ENCODE measurements at regions not wholly inside any gene's neighbourhood (a gene's known extent, or its start where the extent isn't known, plus 50 kb on each side); places are given as distances from the start of the nearest gene placed in this dataset.

GRCh38 chr4:114085611-114086345, 106.3 kb upstream of the ARSJ start:
- H3K9me3 Mint-ChIP-seq = peaks cover 4% of the 10 kb centered on the region
- H3K27ac Mint-ChIP-seq = no peak overlapping the region
- no peaks in the 10 kb centered on the region for H3K4me1 Mint-ChIP-seq
- H3K36me3 Mint-ChIP-seq (ENCODE audit: low read depth) = no peaks in the 10 kb centered on the region
- TF ChIP-seq CTCF (IDR thresholded peaks at IDR 0.05) = no peak
- no peak overlapping the region for H3K4me3 Mint-ChIP-seq
- DNase-seq (no peak), ATAC-seq (ENCODE audit: low read depth) (no peak)
- intact Hi-C loops (cut with micrococcal nuclease) = no loop called here
- ChIA-PET CTCF (no interaction called here), POLR2A (no interaction called here)
- H3K27me3 Mint-ChIP-seq = peaks cover 18% of the 10 kb centered on the region

GRCh38 chr4:114087596-114088230, 108.3 kb upstream of the ARSJ start:
- Mint-ChIP-seq H3K36me3 (ENCODE audit: low read depth) (no peaks in the 10 kb centered on the region), H3K9me3 (peaks cover 4% of the 10 kb centered on the region), H3K27ac (no peak overlapping the region), H3K27me3 (peaks cover 14% of the 10 kb centered on the region), H3K4me3 (no peak overlapping the region), H3K4me1 (no peaks in the 10 kb centered on the region)
- intact Hi-C loops (cut with micrococcal nuclease) = no loop called here
- POLR2A ChIA-PET = no interaction called here
- DNase-seq = no peak
- no peak for ATAC-seq (ENCODE audit: low read depth)
- CTCF ChIA-PET = no interaction called here
- no peak for TF ChIP-seq CTCF (IDR thresholded peaks at IDR 0.05)

GRCh38 chr4:114088481-114088880, 109.0 kb upstream of the ARSJ start:
- H3K4me1 Mint-ChIP-seq = no peaks in the 10 kb centered on the region
- no peak for TF ChIP-seq CTCF (IDR thresholded peaks at IDR 0.05)
- peaks cover 14% of the 10 kb centered on the region for H3K27me3 Mint-ChIP-seq
- no peak overlapping the region for H3K27ac Mint-ChIP-seq
- H3K36me3 Mint-ChIP-seq (ENCODE audit: low read depth) = no peaks in the 10 kb centered on the region
- DNase-seq (no peak), ATAC-seq (ENCODE audit: low read depth) (no peak)
- POLR2A ChIA-PET = no interaction called here
- intact Hi-C loops (cut with micrococcal nuclease) = no loop called here
- H3K9me3 Mint-ChIP-seq = peaks cover 4% of the 10 kb centered on the region
- CTCF ChIA-PET = no interaction called here
- H3K4me3 Mint-ChIP-seq = no peak overlapping the region

- Mint-ChIP-seq H3K27ac (no peak overlapping the region), H3K36me3 (ENCODE audit: low read depth) (no peaks in the 10 kb centered on the region), H3K9me3 (peaks cover 4% of the 10 kb centered on the region), H3K27me3 (peaks cover 9% of the 10 kb centered on the region), H3K4me3 (no peak overlapping the region), H3K4me1 (no peaks in the 10 kb centered on the region)
- ATAC-seq (ENCODE audit: low read depth) = no peak
- TF ChIP-seq CTCF (IDR thresholded peaks at IDR 0.05) = no peak
- intact Hi-C loops (cut with micrococcal nuclease) = no loop called here
- ChIA-PET CTCF (no interaction called here), POLR2A (no interaction called here)
- DNase-seq = no peak
Observed at GRCh38 chr4:114091546-114091945, 112.1 kb upstream of the ARSJ start.

GRCh38 chr4:114093221-114093715, 113.8 kb upstream of the ARSJ start:
- intact Hi-C loops (cut with micrococcal nuclease) = no loop called here
- H3K36me3 Mint-ChIP-seq (ENCODE audit: low read depth) = no peaks in the 10 kb centered on the region
- POLR2A ChIA-PET = no interaction called here
- peaks cover 4% of the 10 kb centered on the region for H3K9me3 Mint-ChIP-seq
- peaks cover 5% of the 10 kb centered on the region for H3K27me3 Mint-ChIP-seq
- TF ChIP-seq CTCF (IDR thresholded peaks at IDR 0.05) = no peak
- no peak for DNase-seq
- CTCF ChIA-PET = no interaction called here
- no peak overlapping the region for H3K27ac Mint-ChIP-seq
- H3K4me1 Mint-ChIP-seq = no peaks in the 10 kb centered on the region
- no peak overlapping the region for H3K4me3 Mint-ChIP-seq
- no peak for ATAC-seq (ENCODE audit: low read depth)
